ENCODE measurements at regions not wholly inside any gene's neighbourhood (a gene's known extent, or its start where the extent isn't known, plus 50 kb on each side); places are given as distances from the start of the nearest gene placed in this dataset.

DNA sequence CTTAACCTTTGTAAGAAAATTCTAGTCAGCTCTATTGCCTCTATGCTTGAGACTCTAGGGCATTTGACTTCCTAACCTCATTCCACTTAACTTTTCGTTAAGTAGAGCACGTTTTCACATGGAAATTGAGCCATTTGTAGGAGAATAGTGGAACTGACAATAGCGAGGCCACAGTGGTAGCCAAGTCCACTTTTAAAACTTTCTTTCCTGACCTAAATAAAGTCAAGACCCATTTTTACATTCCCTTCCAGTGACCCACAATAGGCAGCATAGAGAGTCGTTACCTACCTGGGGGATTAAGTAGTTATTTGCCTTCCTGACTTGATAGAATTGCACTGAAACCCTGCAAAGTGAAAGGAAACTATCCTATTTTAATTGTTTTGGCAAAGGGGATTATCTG lies 386.0 kb upstream of the NECTIN3 start:
- no peak overlapping the region for H2AFZ ChIP-seq (ENCODE audit: low read depth, low read length)
- H3K9ac ChIP-seq (ENCODE audit: low read length) = no peak overlapping the region
- no peaks in the 10 kb centered on the region for H3F3A ChIP-seq (ENCODE audit: insufficient read depth, low read length, poor library complexity, severe bottlenecking)
- no peaks in the 10 kb centered on the region for H3K27me3 ChIP-seq (ENCODE audit: insufficient read depth, low read depth, low read length)
- no peak overlapping the region for H3K4me2 ChIP-seq (ENCODE audit: low read length)
- no peaks in the 10 kb centered on the region for H3K9me2 ChIP-seq (ENCODE audit: insufficient read depth, low read length)
- no peaks in the 10 kb centered on the region for H3K36me3 ChIP-seq (ENCODE audit: insufficient read depth, low read length)
- no peaks in the 10 kb centered on the region for H4K20me1 ChIP-seq (ENCODE audit: insufficient read depth)
- H3K79me2 ChIP-seq (replicated peaks; ENCODE audit: insufficient read depth, low read length) = no peaks in the 10 kb centered on the region
- H3K9me3 ChIP-seq (ENCODE audit: low read length) = no peaks in the 10 kb centered on the region
- TF ChIP-seq EP300 (conservative IDR thresholded peaks at IDR 0.05; ENCODE audit: poor library complexity, severe bottlenecking) = no peak
- TF ChIP-seq, protein P1, sequence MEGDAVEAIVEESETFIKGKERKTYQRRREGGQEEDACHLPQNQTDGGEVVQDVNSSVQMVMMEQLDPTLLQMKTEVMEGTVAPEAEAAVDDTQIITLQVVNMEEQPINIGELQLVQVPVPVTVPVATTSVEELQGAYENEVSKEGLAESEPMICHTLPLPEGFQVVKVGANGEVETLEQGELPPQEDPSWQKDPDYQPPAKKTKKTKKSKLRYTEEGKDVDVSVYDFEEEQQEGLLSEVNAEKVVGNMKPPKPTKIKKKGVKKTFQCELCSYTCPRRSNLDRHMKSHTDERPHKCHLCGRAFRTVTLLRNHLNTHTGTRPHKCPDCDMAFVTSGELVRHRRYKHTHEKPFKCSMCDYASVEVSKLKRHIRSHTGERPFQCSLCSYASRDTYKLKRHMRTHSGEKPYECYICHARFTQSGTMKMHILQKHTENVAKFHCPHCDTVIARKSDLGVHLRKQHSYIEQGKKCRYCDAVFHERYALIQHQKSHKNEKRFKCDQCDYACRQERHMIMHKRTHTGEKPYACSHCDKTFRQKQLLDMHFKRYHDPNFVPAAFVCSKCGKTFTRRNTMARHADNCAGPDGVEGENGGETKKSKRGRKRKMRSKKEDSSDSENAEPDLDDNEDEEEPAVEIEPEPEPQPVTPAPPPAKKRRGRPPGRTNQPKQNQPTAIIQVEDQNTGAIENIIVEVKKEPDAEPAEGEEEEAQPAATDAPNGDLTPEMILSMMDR (IDR thresholded peaks at IDR 0.05; ENCODE audit: poor library complexity, severe bottlenecking) = no peak
- no peak for TF ChIP-seq POLR2AphosphoS5 (IDR thresholded peaks at IDR 0.05)
- TF ChIP-seq EZH2 (IDR thresholded peaks at IDR 0.05; ENCODE audit: borderline replicate concordance, insufficient read depth, low read length, poor library complexity, severe bottlenecking) = no peak
- TF ChIP-seq SMC3 (conservative IDR thresholded peaks at IDR 0.05; ENCODE audit: poor library complexity) = no peak
- no peak for TF ChIP-seq TAF1 (IDR thresholded peaks at IDR 0.05; ENCODE audit: low read depth)
- TF ChIP-seq MXI1 (conservative IDR thresholded peaks at IDR 0.05; ENCODE audit: poor library complexity, severe bottlenecking) = no peak
- TF ChIP-seq, protein P2, sequence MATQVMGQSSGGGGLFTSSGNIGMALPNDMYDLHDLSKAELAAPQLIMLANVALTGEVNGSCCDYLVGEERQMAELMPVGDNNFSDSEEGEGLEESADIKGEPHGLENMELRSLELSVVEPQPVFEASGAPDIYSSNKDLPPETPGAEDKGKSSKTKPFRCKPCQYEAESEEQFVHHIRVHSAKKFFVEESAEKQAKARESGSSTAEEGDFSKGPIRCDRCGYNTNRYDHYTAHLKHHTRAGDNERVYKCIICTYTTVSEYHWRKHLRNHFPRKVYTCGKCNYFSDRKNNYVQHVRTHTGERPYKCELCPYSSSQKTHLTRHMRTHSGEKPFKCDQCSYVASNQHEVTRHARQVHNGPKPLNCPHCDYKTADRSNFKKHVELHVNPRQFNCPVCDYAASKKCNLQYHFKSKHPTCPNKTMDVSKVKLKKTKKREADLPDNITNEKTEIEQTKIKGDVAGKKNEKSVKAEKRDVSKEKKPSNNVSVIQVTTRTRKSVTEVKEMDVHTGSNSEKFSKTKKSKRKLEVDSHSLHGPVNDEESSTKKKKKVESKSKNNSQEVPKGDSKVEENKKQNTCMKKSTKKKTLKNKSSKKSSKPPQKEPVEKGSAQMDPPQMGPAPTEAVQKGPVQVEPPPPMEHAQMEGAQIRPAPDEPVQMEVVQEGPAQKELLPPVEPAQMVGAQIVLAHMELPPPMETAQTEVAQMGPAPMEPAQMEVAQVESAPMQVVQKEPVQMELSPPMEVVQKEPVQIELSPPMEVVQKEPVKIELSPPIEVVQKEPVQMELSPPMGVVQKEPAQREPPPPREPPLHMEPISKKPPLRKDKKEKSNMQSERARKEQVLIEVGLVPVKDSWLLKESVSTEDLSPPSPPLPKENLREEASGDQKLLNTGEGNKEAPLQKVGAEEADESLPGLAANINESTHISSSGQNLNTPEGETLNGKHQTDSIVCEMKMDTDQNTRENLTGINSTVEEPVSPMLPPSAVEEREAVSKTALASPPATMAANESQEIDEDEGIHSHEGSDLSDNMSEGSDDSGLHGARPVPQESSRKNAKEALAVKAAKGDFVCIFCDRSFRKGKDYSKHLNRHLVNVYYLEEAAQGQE (IDR thresholded peaks at IDR 0.05; ENCODE audit: borderline replicate concordance) = no peak
- no peak overlapping the region for H3K4me3 ChIP-seq (ENCODE audit: low read length)
- no peak overlapping the region for H3K27ac ChIP-seq (ENCODE audit: low read length)

DNA sequence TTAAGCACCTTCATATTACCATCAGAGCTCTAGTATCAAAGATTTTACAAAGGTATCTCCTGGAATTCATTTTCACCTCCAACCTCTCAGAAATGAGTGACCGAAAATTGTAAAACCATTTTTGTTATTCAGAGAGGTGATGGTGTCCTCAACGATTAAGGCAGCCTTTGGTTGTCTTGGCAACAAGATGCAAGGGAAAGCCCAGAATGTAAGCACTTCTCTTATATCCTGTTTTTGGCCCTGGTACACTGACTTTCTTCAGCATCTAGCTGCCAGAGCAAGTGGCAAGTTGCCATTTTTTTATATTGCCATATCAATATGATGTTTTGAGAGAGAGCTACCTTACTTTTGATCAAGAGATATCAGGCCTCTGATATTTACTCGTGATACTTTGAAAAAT lies 384.9 kb upstream of the NECTIN3 start:
- Histone ChIP-seq H3K4me3 (ENCODE audit: low read length) (no peak overlapping the region), H3K36me3 (ENCODE audit: insufficient read depth, low read length) (no peaks in the 10 kb centered on the region), H3K9me2 (ENCODE audit: insufficient read depth, low read length) (no peaks in the 10 kb centered on the region), H2AFZ (ENCODE audit: low read depth, low read length) (no peak overlapping the region), H4K20me1 (ENCODE audit: insufficient read depth) (no peaks in the 10 kb centered on the region), H3K79me2 (replicated peaks; ENCODE audit: insufficient read depth, low read length) (no peaks in the 10 kb centered on the region), H3F3A (ENCODE audit: insufficient read depth, low read length, poor library complexity, severe bottlenecking) (no peaks in the 10 kb centered on the region), H3K4me2 (ENCODE audit: low read length) (no peak overlapping the region), H3K27ac (ENCODE audit: low read length) (no peak overlapping the region), H3K9ac (ENCODE audit: low read length) (no peak overlapping the region), H3K27me3 (ENCODE audit: insufficient read depth, low read depth, low read length) (no peaks in the 10 kb centered on the region), H3K9me3 (ENCODE audit: low read length) (no peaks in the 10 kb centered on the region)
- TF ChIP-seq RAD21 (conservative IDR thresholded peaks at IDR 0.05) (no peak), MXI1 (conservative IDR thresholded peaks at IDR 0.05; ENCODE audit: poor library complexity, severe bottlenecking) (no peak), SMC3 (conservative IDR thresholded peaks at IDR 0.05; ENCODE audit: poor library complexity) (no peak), TAF1 (IDR thresholded peaks at IDR 0.05; ENCODE audit: low read depth) (no peak), POLR2AphosphoS5 (IDR thresholded peaks at IDR 0.05) (no peak), EZH2 (IDR thresholded peaks at IDR 0.05; ENCODE audit: borderline replicate concordance, insufficient read depth, low read length, poor library complexity, severe bottlenecking) (no peak)
- TF ChIP-seq, protein P2 (IDR thresholded peaks at IDR 0.05; ENCODE audit: borderline replicate concordance) = no peak
- TF ChIP-seq, protein P1 (IDR thresholded peaks at IDR 0.05; ENCODE audit: poor library complexity, severe bottlenecking) = no peak
